ENCODE measurements at regions not wholly inside any gene's neighbourhood (a gene's known extent, or its start where the extent isn't known, plus 50 kb on each side); places are given as distances from the start of the nearest gene placed in this dataset.
"Not testable (repeated sequence)": the region's sequence is repeated elsewhere in the genome, so short reads cannot be mapped to it uniquely, and the experiment has no call there.

DNA sequence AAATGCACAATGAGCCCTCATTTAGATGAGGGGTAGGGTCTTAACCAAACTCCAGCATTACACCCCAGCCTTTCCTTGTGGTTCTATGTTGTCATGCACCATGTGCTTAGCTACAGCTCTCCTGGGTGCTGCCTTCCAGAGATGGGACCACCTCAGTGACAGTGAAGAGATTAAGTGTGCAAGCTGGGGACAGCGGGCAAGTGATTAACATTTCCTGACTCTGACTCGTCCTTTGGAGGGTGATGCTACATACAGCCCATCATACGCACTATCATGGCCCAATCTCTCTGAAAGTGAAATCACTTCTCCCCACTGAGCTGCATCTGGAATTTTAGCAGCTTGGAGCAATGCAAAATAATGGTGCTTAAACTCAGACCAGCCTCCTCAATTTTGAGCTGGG is 293.0 kb upstream of the PLGLB1 start:
- DNase-seq (ENCODE audit: low read depth in 2 of 2): not testable (repeated sequence)

DNA sequence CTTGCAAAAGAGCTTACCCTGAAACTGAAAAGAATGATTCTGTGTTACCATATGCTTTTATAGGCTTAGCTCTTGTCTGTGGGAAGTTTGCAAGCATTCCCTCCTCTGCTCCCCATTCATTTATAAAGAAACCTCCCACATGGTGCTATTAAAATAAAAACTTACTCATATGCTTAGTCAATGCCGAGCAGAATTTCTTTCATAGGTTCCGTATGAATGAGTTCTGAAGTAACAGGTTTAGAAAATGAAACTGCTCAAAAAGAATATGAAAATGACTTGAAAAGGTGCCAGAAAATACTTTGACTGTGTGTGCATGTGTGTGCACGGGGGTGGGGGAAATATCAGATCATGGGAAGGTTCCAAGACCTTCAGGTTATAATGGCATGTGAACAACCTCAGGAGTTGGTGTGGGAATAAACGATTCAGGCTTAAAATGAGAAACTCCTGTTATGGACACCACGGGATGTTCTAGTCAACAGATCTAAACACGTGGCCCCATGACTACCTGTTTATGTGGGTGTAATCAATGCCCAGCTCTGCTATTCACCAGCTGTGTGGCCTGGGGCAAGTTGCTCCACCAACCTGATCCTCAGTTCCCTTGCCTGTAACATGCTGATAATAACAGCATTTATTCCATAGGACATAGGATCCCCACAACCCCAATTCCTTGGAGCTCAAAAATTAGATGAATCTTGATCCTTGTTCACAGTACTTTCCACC is 293.7 kb upstream of the PLGLB1 start:
- DNase-seq (ENCODE audit: low read depth in 2 of 2): not testable (repeated sequence)

DNA sequence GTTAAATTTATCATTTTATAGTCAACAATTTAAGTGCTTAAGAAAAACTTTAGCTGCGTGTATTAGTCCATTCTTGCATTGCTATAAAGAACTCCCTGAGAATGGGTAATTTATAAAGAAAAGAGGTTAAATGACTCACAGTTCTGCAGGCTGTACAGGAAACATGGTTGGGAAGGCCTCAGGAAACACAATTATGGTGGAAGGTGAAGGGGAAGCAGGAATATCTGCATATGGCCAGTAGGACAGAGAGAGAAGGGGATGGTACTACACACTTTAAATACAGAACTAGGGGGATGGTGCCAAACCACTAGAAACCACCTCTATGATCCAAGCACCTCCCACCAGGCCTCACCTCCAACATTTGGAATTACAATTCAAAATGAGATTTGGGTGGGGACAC is 295.5 kb upstream of the PLGLB1 start:
- peak in 1 of 2 donors; percentile 85 for DNase-seq (ENCODE audit: low read depth in 2 of 2)

DNA sequence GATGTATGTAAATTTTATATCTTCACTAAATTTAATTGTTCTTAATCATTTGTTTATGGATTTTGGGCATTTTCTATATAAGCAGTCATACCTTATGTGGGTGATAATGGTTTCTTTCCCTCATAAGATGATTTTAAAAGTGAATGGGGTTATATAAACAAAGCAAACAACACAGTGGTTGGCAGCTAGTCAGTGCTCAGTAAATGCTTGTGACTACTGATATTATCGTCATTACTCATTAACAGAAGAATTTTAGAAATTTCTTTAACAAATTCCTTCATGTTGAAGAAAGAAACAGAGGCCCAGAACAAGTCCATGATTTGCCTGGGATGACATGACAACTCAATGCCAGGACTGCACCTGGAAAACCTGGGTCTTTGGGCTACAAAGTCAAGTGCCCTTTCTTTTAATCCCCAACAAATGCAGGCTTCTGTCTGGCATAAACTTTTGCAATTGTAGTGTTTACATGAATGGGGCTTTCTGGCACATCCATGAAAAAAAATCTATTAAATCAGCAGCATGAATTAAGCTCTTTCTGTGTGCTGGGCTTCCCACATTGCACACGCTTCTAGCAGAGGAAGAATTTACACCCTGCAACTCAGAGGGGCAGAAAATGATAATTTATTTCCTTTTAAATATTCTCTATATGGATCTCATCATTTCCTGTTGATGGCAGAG is 297.3 kb upstream of the PLGLB1 start:
- peak in 1 of 2 donors; percentile 63 for DNase-seq (ENCODE audit: low read depth in 2 of 2)

DNA sequence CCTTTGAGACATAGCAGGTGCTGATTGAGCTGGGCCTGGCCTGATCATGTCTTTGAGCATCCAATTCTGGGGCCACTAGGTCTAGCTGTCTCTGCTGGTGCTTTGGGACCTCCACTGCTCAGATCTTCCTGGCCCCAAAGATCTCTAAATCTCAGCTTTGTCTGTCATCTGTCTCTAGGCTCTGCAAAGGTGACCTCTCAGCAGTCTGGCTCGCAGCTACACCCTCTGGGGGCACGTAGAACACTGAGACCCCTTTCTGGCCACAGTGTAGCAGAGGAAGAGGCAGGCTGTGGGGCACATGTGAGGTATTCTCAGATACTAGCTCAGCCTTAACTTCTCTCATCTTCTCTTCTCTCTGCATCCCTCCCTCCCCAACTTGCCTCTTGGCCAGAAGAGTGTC is 298.1 kb upstream of the PLGLB1 start:
- not testable (repeated sequence) for DNase-seq (ENCODE audit: low read depth in 2 of 2)

DNA sequence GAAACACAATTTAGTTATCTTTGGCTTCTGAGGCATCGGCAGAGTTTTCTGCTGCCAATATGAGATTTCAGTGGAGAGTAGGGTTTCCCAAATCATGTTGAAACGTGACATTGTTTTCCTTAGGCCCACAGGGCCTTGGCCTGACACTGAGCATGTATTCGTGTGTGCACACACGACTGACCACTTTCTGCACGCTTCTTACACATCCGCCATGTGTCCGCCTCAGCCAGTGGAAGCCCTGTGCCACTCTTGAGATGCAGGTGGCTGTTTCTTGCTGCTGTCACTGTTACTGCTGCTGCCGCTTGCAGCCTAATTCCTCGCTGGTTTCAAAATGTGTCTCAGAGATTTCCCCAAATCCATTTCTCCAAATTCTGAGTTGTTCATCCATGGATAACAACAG is 299.6 kb upstream of the PLGLB1 start:
- DNase-seq (ENCODE audit: low read depth in 2 of 2): not testable (repeated sequence)

DNA sequence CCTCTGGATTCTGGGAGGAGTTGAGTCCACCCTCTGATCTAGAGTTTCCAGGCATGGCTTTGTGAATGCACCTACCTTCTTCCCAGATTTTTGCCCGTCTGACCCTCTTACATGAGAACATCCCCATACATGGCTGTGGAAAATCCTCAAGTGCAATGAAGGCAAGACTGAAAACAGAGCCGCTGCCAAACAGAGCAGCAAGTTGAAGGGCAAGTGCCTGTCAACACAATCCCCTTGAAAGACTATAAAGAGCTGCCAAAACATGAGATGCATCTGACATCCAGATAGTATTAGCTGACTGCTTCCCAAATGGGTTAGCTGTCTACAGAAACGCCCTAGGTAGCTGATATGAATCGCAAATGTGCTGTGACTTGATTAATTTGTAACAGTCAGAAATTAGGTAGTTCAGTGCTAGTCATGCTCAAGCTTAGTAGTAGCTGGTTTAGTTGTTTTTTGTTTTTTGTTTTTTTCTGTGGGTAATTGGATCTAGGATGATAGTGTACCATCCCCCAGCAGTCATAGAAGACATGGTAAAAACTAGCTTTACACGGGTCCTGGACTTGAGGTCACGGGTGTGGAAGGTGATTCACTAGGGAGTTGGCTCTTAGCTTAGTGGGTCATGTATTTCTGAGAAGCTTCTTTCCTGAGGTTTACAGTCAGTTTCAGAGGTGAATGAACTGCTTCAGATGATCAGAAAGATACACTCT is 302.8 kb upstream of the PLGLB1 start:
- not testable (repeated sequence) for DNase-seq (ENCODE audit: low read depth in 2 of 2)

DNA sequence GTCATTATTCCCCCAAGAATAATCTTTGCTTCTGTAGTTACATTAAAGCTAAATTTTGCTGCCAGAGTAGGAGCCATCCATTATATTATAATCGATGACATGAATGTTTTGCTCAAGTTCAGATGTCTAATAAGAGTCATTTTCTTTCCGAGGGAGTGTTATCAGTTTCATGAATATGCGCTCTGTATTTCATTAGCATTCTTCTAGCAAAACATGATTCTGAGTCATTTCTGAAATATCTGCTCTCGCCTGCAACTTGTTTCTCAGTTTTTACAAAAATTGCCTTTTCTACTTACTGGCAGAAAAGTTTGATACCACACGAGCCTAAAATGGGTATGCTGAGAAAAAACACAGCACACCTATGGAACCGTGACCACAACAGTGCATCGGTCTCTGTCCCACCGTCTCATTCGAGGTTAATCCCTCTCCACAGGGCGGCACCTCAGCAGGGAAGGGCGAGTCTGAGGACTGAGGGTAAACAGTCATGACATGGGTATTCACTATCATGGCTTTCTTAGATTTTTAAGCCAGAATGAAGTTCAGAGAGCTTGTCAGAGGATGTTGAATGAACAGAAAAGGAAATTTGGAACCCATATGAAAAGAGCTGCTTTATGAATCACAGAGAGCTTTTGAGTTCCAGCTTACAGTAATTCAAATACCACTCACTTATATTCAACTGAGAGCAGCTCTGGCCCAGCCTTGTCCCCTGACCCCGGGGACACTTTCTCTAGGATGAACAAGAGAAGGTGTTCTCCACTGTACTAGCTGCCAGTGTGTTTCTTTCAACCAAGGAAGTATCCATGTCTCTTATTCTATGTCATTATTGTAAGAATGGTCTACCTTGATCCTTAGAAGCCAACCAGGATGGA is 303.6 kb upstream of the PLGLB1 start:
- not testable (repeated sequence) for DNase-seq (ENCODE audit: low read depth in 2 of 2)

DNA sequence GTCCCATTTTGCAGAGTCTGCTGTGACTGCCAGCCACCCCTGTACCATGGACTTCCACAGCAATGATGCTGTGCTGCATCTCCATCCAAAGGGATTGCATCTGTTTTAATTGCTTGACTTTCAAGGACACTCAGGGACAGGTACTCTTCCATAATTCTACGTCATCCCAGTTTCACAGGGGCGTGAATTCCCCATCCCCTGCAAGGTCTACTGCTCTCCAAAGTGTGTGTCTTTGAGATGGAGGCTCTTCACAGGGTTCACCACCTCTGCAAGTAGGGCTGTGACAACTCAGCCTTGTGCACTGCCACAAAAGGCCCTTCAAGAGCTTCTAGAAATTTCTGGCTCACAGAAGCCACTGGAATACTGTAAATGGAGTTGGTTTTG is 304.3 kb upstream of the PLGLB1 start:
- DNase-seq (ENCODE audit: low read depth in 2 of 2): not testable (repeated sequence)

DNA sequence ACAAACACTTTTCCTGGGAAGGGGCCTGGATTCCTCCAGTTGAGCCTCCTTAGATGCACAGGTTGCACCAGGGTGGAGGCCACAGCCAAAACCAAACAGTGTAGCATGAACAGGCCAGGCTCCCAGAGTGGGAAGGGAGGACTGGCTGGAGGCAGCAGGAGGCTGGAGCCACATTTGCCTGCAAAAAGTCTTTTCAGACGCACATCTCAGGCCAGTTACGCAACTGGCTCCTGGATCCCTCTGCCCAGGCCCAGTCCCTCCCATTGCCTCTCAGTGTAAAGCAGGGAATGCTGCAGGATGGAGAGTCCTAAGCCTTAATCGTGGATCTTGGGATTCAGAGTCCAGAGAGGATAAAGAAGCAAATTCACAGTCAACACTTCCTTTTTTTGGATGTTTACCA is 305.1 kb upstream of the PLGLB1 start:
- not testable (repeated sequence) for DNase-seq (ENCODE audit: low read depth in 2 of 2)

DNA sequence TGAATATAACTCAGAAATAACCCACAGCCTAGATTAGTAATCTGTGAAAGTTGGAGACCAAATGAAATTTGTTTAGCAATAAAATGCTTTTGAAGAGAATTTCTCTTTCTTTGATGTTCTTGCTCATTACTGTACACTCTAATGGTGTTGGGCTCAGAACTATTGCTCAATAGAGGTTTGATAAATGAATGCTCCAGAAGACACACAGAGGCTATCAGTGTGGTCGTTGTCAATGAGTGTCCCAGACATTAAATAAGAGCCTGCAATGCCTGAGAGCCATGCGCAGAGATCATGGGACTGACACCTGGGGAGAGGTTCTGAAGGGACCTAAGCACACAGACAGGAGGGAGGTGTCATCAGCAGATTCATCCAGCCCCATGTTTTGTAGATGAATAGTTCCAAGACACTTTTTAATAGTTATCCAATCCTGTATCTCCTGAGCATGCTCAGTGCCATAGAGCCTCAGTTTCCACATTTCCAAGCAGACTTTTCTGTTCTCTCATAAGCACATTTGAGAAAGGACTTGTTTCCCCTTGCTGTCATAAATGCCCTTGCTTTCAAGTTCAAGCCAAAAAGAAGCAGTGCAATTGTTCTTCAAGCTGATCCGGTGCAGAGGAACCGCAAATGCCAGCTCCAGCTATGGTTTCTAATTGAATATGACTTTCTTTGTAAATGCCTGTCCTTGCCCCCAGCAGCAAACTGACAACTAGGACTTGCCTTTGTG is 306.2 kb upstream of the PLGLB1 start:
- DNase-seq (ENCODE audit: low read depth in 2 of 2): not testable (repeated sequence)

DNA sequence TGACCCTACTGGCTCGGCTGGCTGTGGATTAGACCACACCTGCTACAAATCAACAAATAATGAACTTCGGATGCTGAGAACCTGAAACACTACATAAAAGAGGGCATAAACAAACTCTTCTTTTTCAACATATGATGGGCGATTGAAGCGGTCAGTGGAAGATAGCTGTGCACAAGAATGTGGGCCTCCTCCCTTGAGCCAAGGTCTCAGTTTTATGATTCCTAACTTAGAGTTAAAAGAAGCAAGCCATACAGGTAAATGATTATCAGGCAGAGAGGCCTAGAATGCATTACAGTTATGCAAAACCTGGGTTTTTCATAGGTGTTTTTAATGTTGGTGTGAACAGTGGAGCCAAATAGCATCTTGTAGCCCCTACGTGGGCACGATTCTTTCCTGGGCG is 307.9 kb upstream of the PLGLB1 start:
- DNase-seq (ENCODE audit: low read depth in 2 of 2): not testable (repeated sequence)

DNA sequence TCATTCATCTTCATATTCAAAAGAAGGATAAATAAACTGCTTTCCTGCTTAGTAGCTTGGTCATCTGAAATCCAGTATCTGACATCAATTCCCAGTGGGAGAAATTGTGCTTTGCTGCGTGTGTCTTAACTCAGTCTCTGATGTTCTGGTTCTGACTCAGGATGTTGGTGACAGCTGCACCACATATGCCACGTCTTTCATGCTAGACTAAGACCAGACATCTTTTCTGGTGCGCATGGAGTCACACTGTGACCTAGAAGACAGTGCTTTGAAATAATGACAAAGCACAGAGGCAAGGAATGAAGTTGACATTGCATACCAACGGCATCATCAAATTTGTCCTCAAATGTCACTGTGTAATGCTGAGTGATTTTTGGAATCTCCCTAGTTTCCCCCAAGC is 308.8 kb upstream of the PLGLB1 start:
- DNase-seq (ENCODE audit: low read depth in 2 of 2): not testable (repeated sequence)

DNA sequence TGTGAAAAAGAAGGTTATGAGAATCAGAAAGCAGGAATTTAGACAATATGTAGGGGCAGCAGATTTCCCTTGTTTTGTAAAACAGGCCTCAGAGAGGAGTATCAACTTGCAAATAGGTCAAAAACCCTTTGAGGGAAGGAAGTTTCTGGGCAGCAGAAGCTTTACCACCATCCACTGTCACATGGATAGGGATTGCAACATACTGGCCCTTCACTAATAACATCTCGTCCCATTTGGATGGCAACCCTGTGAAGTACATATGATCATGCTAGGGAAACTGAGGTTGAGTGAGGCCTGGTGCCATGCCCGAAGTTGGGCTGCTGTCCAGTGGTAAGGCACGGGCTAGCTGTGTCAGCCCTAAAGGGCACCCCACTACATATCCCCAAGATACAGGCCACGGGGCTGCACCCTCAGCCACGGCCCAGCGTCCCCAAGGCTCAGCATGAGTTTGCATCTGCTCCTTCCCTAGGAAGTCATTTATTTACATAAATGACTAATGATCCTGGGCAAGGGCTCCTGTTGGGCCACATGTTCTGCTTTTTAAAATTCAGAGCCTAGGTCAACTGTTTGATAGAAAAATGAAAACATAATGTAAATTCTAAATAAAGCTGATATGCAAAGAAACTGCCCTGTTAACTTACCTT is 310.4 kb upstream of the PLGLB1 start:
- not testable (repeated sequence) for DNase-seq (ENCODE audit: low read depth in 2 of 2)

DNA sequence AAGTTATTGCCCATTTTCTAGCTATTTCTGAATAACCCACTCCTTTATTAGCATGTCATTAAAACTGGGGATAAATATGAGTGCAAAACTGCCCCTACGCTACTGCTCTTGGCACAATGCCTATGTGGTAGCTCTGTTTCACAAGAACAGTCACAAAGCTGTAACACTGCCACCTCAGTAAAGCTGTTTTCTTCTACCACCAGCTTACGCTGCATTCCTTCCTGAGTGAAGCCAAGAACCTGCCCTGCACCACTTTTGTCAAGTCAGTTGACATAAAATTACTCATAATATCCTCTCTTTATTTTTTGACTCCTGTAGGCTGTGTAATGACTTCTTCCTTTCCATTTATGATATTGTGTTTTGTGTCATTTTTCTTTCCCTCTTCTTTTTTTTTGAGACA is 313.2 kb upstream of the PLGLB1 start:
- DNase-seq (ENCODE audit: low read depth in 2 of 2): not testable (repeated sequence)

DNA sequence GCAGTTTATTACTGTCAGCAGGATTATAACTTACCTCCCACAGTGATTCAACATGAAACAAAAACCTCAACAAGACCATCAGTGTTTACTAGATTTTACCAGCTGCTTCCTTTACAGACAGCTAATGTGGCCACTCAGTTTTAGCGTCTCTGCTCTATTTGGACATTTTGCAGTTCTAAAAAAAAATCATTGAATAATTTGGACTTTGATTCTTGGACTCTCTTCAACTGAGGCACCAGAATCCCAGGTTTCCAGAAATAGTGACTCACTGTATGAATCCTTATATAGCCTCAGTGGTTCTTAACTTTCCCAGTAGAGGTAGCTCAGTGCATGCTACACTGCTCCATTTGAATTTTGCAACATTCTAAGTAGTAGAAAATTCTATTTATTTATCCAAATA is 317.4 kb upstream of the PLGLB1 start:
- DNase-seq (ENCODE audit: low read depth in 2 of 2): not testable (repeated sequence)

DNA sequence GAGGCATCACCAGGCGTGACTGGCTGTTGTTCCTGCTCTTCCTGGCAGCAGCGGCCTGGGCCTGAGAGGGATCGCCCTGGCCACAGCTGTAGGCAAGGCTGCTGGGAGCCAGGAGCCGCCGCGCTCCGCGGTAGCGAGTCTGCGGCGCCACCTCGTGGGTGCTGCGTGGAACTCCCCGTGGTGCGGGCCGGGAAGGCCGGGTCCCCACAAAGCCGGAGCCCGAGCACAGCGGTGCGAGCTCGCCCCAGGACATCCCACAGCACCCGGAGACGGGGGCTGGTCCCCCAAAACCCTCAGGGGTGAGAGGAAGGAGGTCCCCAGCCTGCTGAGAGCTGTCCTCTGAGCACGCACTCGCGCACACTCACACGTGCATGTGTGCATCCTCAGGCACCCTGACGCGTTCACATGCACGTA is 320.0 kb upstream of the PLGLB1 start:
- DNase-seq (ENCODE audit: low read depth in 2 of 2): peak; percentile 23 to 69

DNA sequence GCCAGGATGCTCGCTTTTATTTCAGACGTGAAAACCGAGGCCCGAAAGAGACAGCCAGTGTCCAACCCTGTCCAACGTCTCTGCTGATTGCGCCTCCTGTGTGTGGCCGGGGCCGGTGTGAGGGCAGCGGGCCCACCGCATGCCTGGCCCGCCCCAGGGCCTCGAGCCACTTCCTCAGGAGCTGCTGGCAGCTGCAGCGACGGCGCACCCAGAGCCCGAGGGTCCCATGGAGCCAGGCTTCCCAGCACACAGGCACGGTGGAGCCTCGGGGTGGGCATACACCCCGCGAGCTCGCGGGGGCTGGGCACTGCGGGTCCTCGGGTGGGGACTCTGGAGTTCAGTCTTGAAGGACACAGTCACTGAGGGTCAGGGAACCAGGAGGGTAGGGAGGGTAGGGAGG is 320.5 kb upstream of the PLGLB1 start:
- not testable (repeated sequence) for DNase-seq (ENCODE audit: low read depth in 2 of 2)

DNA sequence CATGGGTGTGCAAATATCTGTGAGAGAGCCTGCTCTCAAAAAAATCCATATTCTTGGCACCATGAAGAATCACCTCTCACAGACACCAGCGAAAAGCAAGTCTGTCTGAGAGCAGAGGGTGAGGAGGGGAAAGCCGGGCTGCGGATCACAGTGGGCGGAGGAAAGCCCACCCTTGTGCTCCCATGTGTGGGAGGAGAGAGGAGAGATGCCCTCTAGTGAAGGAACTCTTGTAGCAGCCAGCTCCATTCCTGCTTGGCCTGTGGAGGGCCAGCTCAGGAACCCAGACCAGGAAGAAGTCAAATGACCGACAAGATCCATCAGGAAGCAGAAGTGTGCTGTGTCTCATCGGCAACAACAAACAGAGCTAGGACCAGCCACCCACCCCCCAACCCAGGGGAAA is 321.7 kb upstream of the PLGLB1 start:
- peak in 1 of 2 donors; percentile 16 for DNase-seq (ENCODE audit: low read depth in 2 of 2)

DNA sequence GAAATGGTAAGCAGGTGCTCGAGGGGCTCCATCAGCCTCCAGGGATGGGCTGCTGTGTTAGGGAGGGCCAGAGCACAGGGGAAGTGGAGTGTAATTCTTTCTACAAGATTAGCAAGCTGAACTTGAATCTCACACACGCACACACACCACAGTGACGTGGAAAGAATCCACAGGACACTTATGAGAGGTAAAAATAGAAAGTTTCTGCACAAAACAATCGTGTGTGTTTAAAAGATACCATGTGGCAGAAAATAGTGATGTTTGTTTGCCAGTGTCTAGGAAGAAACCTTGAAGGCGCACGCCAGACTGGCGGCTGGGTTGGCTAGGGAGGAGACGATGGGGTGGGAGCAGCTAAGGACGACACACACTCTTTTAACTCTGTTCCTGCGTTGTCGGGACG is 323.6 kb upstream of the PLGLB1 start:
- not testable (repeated sequence) for DNase-seq (ENCODE audit: low read depth in 2 of 2)
